ENCODE measurements at regions not wholly inside any gene's neighbourhood (a gene's known extent, or its start where the extent isn't known, plus 50 kb on each side); places are given as distances from the start of the nearest gene placed in this dataset.
A peak's percentile ranks its signal among the peaks of the same experiment; 100 is the strongest.

DNA sequence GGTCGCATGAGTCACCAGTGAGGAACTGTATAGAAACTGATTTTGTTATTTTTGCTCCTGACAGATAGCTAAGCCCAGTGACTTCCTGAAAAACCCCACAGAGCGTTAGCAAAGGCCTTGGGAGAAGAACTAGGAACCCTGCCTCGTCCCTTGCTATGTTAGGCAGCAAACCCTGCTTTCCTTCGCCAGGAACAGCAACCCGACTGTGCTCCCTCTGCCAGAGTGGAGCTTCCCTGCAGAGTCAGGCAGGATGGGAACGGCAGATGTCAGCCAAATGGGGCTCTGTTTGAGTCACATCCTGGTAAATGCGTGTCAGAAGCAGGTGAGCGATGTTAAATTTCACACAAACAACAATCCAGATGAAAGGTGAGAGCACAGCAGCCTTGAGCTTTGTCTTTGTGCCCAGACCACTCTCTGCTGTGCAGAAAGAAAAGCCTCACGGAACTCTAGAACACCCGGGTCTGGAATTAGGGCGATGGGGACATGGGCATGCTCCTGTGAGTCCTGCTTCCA, 186.6 kb downstream of the ADAMTS15 start:
- in situ Hi-C loops (cut with HindIII; ENCODE audit: low sequenced_read_pairs): no loop called here
- H3K4me3 ChIP-seq (ENCODE audit: low read depth, low read length): no peak overlapping the region
- TF ChIP-seq, protein P1, sequence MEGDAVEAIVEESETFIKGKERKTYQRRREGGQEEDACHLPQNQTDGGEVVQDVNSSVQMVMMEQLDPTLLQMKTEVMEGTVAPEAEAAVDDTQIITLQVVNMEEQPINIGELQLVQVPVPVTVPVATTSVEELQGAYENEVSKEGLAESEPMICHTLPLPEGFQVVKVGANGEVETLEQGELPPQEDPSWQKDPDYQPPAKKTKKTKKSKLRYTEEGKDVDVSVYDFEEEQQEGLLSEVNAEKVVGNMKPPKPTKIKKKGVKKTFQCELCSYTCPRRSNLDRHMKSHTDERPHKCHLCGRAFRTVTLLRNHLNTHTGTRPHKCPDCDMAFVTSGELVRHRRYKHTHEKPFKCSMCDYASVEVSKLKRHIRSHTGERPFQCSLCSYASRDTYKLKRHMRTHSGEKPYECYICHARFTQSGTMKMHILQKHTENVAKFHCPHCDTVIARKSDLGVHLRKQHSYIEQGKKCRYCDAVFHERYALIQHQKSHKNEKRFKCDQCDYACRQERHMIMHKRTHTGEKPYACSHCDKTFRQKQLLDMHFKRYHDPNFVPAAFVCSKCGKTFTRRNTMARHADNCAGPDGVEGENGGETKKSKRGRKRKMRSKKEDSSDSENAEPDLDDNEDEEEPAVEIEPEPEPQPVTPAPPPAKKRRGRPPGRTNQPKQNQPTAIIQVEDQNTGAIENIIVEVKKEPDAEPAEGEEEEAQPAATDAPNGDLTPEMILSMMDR (IDR thresholded peaks at IDR 0.05; ENCODE audit: low read depth, low read length, missing control alignments): no peak
- DNase-seq (ENCODE audit: low read depth): peak; percentile 81

DNA sequence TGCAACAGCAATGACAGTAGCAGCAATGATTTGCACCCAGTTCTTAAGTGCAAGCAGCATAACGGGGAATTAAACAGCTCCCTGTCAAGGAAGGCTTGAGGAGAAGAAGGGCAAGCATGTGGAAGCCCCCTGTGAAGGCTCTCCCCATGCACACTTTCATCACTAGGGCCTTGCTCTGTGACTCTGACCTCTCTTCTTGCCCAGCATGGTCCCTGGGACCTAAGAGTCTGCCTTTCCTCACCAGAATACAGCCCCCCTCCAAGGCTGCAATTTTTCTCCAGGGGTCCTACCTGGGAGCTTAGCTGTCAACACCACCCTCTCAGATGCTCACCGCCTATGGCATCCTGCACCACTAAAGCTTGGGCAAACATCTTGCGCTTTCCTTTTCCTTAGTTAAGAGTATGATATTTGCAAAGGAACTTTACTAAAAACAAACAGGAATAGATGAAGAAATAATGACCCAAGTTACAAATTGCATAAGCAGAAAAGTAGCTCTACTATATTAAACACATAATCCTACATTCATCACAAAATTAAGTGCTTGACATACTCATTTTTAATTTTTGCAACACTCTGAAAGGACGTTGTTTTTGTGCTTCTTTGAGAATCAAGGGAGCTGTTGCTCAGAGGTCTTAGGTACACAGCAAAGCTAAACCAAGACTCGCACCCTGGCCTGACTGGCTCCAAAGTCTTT, 187.6 kb downstream of the ADAMTS15 start:
- DNase-seq (ENCODE audit: low read depth): no peak
- TF ChIP-seq, protein P1 (IDR thresholded peaks at IDR 0.05; ENCODE audit: low read depth, low read length, missing control alignments): no peak
- in situ Hi-C loops (cut with HindIII; ENCODE audit: low sequenced_read_pairs): no loop called here
- H3K4me3 ChIP-seq (ENCODE audit: low read depth, low read length): no peak overlapping the region

DNA sequence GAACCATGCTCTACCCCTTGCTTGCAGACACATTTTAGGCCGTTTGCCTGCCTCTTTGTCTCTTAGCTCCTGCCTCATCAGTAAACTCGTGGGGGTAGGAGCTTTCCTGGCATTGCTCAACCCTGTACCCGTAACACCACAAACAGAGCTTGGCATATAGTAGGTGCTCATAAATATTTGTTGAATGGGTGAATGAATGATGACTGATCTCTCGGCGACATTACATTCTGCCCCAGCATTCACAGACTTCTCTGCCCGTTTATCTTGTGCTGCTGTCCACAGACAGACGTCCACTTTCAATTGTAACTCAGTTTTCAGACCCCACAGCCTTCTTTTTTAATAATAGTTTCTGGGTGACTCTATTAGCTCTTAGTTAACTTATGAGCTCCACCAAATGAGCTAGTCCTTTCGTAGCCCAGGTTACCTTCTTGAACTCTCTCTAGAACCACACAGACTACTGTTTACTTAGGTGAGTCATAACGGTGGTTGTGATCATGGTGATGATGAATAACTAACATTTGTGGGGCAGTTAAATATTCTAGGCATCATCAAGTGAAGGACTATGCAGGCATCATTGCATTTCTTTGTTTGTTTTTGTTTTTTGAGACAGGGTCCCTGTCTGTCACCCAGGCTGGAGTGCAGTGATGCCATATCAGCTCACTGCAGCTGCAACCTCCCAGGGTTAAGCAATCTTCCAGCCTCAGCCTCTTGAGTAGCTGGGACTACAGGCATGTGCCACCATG, 188.4 kb downstream of the ADAMTS15 start:
- peak; percentile 64 for DNase-seq (ENCODE audit: low read depth)
- in situ Hi-C loops (cut with HindIII; ENCODE audit: low sequenced_read_pairs): no loop called here
- TF ChIP-seq, protein P1 (IDR thresholded peaks at IDR 0.05; ENCODE audit: low read depth, low read length, missing control alignments): no peak
- no peak overlapping the region for H3K4me3 ChIP-seq (ENCODE audit: low read depth, low read length)

DNA sequence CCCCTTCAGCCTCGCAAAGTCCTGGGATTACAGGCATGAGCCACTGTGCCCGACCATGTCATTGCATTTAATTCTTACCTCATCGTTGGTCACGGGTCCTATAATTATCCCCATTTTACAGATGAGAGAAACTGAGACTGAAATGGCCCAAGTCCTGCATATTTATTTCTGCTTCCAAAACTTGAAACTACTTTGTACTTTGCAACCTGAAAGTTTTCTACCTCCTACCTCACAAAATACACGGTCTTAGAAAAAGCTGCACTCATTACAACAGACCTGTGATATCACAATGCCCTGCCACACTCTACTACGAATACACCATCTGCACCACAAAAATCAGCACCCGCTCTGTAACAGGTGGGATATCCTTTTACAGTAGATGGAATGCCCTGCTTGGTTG, 189.1 kb downstream of the ADAMTS15 start:
- in situ Hi-C loops (cut with HindIII; ENCODE audit: low sequenced_read_pairs): no loop called here
- TF ChIP-seq, protein P1 (IDR thresholded peaks at IDR 0.05; ENCODE audit: low read depth, low read length, missing control alignments): no peak
- no peak overlapping the region for H3K4me3 ChIP-seq (ENCODE audit: low read depth, low read length)
- DNase-seq (ENCODE audit: low read depth): no peak

DNA sequence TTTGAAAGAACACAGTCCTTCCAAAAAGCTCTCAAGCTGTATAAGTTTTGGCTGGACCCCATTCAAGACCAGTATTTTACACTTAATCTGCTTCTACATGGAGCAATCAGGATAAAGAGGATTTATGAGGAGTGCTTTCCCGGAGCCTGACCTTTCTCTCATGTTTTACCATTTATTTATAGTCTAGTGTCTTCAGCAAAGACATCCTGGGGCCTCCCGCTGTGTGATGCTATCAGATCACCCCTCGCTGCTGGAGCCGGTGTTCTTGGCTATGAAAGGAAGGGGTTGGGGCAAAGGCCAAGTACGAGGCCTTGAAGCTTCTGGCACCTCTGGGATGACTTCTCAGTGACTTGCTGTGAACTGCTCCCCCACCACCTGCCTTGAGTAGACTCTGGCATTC, 189.6 kb downstream of the ADAMTS15 start:
- H3K4me3 ChIP-seq (ENCODE audit: low read depth, low read length): no peak overlapping the region
- DNase-seq (ENCODE audit: low read depth): no peak
- TF ChIP-seq, protein P1 (IDR thresholded peaks at IDR 0.05; ENCODE audit: low read depth, low read length, missing control alignments): no peak
- in situ Hi-C loops (cut with HindIII; ENCODE audit: low sequenced_read_pairs): no loop called here

DNA sequence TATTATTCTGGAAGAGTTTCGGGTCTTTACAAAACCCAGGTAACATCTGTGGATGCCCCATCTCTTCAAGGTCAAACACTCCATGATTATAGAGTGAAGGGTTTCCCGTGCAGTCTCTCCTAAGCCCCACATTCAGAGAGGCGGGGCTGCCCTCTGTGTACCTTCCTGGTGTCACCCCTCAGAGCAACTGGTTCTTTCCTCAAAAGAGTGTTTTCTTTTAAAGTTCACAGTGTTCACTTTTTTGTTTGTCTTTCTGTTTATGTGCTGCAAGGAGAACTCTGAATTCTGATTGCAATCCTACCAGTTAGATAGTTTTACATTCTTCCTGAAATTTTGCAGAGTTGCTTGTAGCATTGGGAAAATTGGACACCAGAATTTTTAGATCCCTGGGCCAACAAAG, 190.2 kb downstream of the ADAMTS15 start:
- in situ Hi-C loops (cut with HindIII; ENCODE audit: low sequenced_read_pairs): no loop called here
- TF ChIP-seq, protein P1 (IDR thresholded peaks at IDR 0.05; ENCODE audit: low read depth, low read length, missing control alignments): no peak
- no peak for DNase-seq (ENCODE audit: low read depth)
- H3K4me3 ChIP-seq (ENCODE audit: low read depth, low read length): no peak overlapping the region

Measured in astrocyte of the cerebellum (primary cell).